ENCODE measurements at regions not wholly inside any gene's neighbourhood (a gene's known extent, or its start where the extent isn't known, plus 50 kb on each side); places are given as distances from the start of the nearest gene placed in this dataset.

GRCh38 chr11:105333153-105333552 is 193.6 kb upstream of the CARD18 start:
- no peak for DNase-seq (ENCODE audit: low read depth in 2 of 3, low spot score in 1 of 3)

- no peak for DNase-seq (ENCODE audit: low read depth in 2 of 3, low spot score in 1 of 3)
These were observed 192.6 kb upstream of the CARD18 start for GRCh38 chr11:105332171-105332570.

- DNase-seq (ENCODE audit: low read depth in 2 of 3, low spot score in 1 of 3), result no peak
These were observed 188.5 kb upstream of the CARD18 start for GRCh38 chr11:105328061-105328460.

GRCh38 chr11:105324156-105324555 is 184.6 kb upstream of the CARD18 start:
- no peak for DNase-seq (ENCODE audit: low read depth in 2 of 3, low spot score in 1 of 3)

DNA sequence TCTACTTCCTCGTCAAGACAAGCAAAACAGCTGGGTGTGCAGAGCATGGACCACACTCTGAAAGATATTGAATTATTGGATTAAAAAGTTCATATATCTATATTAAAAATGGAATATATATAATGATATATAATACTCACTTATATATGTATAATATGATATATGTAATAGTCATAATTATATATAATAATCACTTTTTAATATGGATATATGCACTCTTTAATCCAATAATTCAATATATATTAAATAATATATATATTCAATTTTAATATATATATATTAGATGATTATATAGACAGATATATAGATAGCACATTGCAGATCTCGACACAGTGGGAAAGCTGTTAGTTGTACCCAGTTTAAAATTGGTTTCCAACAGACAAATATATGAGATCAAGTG is 182.1 kb upstream of the CARD18 start:
- DNase-seq (ENCODE audit: low read depth in 2 of 3, low spot score in 1 of 3), result no peak

DNA sequence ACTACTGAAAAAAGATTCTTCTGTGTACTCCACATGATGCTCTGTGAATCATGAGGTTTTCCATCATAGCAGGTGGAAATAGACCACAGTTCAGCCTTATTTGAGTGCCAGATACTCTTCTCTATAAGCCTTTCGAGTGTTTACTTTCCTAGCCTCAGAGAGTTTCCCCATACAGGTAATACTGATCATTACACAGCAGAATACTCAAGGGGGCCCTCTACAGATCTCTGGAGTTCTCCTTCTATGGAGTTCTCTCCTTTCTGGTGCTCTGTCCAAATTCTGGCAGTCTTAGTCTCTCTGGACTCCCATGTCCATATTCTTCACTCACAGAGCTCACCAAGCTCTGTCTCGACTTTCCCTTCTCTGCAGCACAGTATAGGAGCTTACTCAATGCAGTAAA is 175.7 kb upstream of the CARD18 start:
- DNase-seq (ENCODE audit: low read depth in 2 of 3, low spot score in 1 of 3), result no peak

GRCh38 chr11:105312266-105312665 is 172.7 kb upstream of the CARD18 start:
- no peak for DNase-seq (ENCODE audit: low read depth in 2 of 3, low spot score in 1 of 3)

GRCh38 chr11:105298630-105299029 is 159.1 kb upstream of the CARD18 start:
- DNase-seq (ENCODE audit: low read depth in 2 of 3, low spot score in 1 of 3), result no peak

DNA sequence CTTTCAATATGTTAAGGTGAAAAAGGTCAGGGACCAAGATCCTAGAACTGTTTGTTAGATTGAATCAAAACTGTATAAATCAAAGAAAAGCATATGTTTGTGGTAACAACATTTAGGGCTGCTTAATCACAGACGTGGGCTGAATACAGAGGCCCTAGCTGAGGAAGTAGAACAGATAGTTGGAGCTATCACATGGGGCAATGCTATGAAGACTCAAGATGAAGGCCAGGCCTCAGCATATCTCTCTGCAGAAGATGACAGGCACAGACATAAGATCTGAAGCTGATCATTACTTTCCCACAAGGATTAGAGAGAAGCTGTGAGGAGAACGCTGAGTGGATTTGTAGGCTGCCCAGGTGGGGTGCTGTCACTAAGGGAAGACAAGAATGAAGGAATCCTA is 158.6 kb upstream of the CARD18 start:
- DNase-seq (ENCODE audit: low read depth in 2 of 3, low spot score in 1 of 3), result no peak

DNA sequence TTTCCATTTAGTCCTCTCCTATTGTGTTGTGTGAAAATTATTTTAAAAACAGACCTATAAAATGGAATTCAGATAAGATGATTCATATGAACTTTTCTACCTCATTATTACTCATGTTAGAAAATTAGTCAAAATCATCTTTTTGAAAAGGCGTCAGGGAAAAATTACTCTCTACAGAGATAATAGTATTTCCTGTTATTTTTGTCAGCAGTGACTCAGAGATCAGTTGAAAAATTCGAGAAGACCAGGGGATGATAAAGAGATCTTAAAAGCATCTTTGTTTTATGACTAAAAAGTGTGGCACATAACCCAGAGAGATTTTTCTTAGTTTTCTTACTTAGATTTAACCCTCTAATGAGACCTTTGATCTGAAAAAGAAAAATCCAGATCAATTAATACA is 157.9 kb upstream of the CARD18 start:
- DNase-seq (ENCODE audit: low read depth in 2 of 3, low spot score in 1 of 3), result no peak

DNA sequence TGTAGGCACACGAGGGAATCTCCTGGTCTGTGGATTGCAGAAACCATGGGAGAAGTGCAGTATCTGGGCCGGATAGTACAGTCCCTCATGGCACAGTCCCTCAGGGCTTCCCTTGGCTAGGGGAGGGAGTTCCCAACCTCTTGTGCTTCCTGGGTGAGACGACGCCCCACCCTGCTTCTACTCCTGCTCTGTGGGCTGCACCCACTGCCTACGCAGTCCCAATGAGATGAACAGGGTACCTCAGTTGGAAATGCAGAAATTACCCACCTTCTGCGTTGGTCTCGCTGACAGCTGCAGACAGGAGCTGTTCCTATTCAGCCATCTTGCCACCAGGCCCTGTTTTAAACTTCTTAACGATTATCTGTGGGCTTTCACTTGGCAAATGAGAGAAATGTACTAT is 157.2 kb upstream of the CARD18 start:
- DNase-seq (ENCODE audit: low read depth in 2 of 3, low spot score in 1 of 3), result no peak

GRCh38 chr11:105296386-105296785 is 156.8 kb upstream of the CARD18 start:
- no peak for DNase-seq (ENCODE audit: low read depth in 2 of 3, low spot score in 1 of 3)

DNA sequence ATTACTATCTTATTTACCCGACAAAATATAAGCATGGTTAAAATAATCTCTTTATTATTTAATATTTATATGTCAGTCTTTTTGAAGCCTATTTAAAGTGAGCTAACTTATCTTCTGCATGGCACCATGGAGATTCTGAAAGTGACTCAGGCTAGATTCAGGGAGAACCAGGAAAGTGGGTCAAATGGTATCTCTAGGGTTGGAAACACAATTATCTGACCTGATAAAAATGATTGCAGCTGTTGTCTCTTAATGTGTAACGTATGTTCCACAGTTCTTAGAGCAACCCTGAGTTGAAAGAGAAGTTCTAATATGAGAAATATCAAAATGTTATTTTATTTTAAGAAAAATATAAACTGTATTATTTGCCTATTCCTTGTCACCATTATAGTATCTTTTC is 143.1 kb upstream of the CARD18 start:
- DNase-seq (ENCODE audit: low read depth in 2 of 3, low spot score in 1 of 3), result no peak

DNA sequence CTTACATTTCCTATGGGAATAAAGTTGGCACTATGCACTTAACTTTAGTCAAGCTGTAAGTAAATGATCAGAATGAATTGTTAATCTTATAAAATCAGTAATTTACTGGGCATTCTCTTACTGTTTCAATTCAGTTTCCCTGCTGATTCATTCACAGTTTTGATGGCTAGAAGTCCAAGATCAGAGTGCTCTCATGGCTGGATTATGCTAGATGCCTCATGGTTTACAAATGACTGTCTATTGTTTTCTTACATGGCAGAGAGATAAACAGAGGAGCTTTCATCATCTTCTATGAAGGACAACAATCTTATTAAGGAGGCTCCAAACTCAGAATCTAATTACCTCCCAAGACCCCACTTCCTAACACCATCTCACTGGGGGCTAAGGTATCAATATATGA is 135.1 kb upstream of the CARD18 start:
- no peak for DNase-seq (ENCODE audit: low read depth in 2 of 3, low spot score in 1 of 3)

GRCh38 chr11:105273660-105274280 is 134.2 kb upstream of the CARD18 start:
- DNase-seq (ENCODE audit: low read depth in 2 of 3, low spot score in 1 of 3), result no peak

DNA sequence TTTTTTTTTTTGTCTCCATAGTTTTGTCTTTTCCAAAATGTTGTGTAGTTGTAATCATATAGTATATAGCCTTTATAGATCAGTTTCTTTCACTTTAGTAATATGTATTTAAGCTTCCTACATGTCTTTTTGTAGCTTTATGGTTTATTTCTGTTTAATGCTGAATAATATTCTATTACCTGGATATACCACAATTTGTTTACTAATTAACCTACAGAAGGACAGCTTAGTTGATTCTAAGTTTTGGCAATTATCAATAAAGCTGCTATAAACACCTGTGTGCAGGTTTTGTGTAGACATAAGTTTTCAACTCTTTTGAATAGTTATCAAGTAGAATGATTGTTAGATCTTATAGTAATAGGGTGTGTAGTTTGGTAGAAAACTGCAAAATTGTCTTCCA is 130.3 kb upstream of the CARD18 start:
- DNase-seq (ENCODE audit: low read depth in 2 of 3, low spot score in 1 of 3), result no peak

GRCh38 chr11:105268404-105269062 is 129.0 kb upstream of the CARD18 start:
- DNase-seq (ENCODE audit: low read depth in 2 of 3, low spot score in 1 of 3), result no peak

DNA sequence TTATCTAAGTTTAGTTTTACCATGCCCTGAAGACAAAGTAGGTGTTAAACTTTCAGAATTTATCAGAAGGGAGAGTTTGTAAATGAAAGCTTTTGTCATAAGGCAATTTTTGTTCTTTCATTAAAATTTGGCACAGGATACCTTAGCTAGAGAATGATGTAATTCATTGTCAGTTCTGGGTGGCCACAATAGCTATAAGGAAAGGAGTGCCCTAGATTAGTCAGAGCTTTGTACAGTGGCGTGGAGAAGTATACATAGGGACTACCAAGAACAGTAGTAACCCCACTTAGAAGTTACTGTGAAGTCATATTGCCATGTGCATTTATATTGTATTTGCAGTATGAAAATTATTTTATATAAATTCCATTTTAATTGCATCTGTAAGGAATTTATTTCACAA is 126.3 kb upstream of the CARD18 start:
- no peak for DNase-seq (ENCODE audit: low read depth in 2 of 3, low spot score in 1 of 3)

GRCh38 chr11:105260976-105261375 is 121.4 kb upstream of the CARD18 start:
- no peak for DNase-seq (ENCODE audit: low read depth in 2 of 3, low spot score in 1 of 3)

DNA sequence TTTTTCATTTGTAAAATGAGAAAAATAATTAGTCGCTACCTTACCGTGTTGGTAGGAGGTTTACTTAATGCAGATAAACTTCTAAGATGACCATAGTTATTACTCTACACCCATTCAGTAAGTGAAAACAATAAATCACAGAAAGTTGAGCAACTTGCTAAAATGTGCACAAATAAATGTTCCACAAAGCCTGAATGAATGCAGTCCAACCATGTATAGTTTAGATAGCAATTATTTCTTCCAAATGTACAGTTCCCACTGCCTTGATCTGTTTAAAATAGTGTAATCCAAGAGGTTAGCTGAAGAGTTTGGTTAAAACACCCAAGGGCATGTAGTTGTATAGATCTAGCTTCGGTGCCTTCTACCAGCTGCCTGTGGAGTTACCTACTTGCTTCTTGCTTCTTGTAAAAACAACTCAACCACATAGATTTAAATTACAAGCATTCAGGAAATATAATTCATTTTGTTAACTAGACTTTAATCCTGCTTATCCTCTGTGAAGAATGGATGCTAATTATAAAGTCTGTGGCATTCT is 106.3 kb upstream of the CARD18 start:
- DNase-seq (ENCODE audit: low read depth in 2 of 3, low spot score in 1 of 3), result no peak

- DNase-seq (ENCODE audit: low read depth in 2 of 3, low spot score in 1 of 3), result no peak
These were observed 104.7 kb upstream of the CARD18 start for GRCh38 chr11:105244160-105244825.

- no peak for DNase-seq (ENCODE audit: low read depth in 2 of 3, low spot score in 1 of 3)
These were observed 101.6 kb upstream of the CARD18 start for GRCh38 chr11:105241136-105241535.
